22Rv1 (cell line): ENCODE measurements at regions not wholly inside any gene's neighbourhood (a gene's known extent, or its start where the extent isn't known, plus 50 kb on each side); places are given as distances from the start of the nearest gene placed in this dataset.

ENCODE experiments used
- CTCF ChIP-seq: fragments of 450-650 bp; IDR thresholded peaks from 2 replicates; pipeline ENCODE4 v1.5.1; 2017; ENCODE audit warnings: mild to moderate bottlenecking
- ZFX ChIP-seq: fragments of 450-650 bp; IDR thresholded peaks from 2 replicates; pipeline ENCODE4 v1.6.1; 2017; ENCODE audit warnings: antibody characterized with exemption, borderline replicate concordance

GRCh38 chr7:136710751-136711150 lies 157.7 kb upstream of the CHRM2 start:
- no peak for TF ChIP-seq CTCF
- no peak for TF ChIP-seq ZFX
